Psoas muscle (tissue), 7 donors: ENCODE measurements at regions not wholly inside any gene's neighbourhood (a gene's known extent, or its start where the extent isn't known, plus 50 kb on each side); places are given as distances from the start of the nearest gene placed in this dataset.

Experiments used
- ATAC-seq, 4 donors: fragments of 200-7000 bp; cut with Tn5 transposase; one replicate each; pipeline ENCODE4 v1.9.1; 2020; ENCODE audit warnings: moderate library complexity in 3 of 4, mild to moderate bottlenecking in 2 of 4
- DNase-seq, 2 donors: peaks; one replicate each; pipeline ENCODE4 v3.0.0-alpha.2; 2020
- H3K27ac ChIP-seq: fragments of 200-600 bp; one replicate; pipeline ENCODE4 v1.8.0; 2022
- H3K27me3 ChIP-seq, 3 donors: fragments of 200-600 bp in 1 of 3; one replicate each; pipeline versions ENCODE4 v1.6.1 to v1.8.0; 2013 to 2022; ENCODE audit warnings: low read length in 2 of 3, mild to moderate bottlenecking in 2 of 3, moderate library complexity in 1 of 3; ENCODE audit not compliant: insufficient read depth in 3 of 3
- H3K36me3 ChIP-seq, 2 donors: fragments of 200-600 bp in 1 of 2; one replicate each; pipeline versions ENCODE4 v1.6.1 to v1.8.0; 2013 to 2022; ENCODE audit warnings: low read depth in 1 of 2, mild to moderate bottlenecking in 1 of 2, moderate library complexity in 1 of 2; ENCODE audit not compliant: insufficient read depth in 1 of 2
- H3K4me1 ChIP-seq: fragments of 200-600 bp; one replicate; pipeline ENCODE4 v1.8.0; 2022
- H3K4me3 ChIP-seq: fragments of 200-600 bp; one replicate; pipeline ENCODE4 v1.8.0; 2022; ENCODE audit warnings: mild to moderate bottlenecking
- H3K9me3 ChIP-seq: fragments of 200-600 bp; one replicate; pipeline ENCODE4 v1.8.0; 2022
- CTCF ChIP-seq: fragments of 200-600 bp; IDR thresholded peaks from one replicate; pipeline ENCODE4 v1.8.0; 2022; ENCODE audit warnings: antibody characterized with exemption
- WGBS, 3 donors: extraction: QIAGEN DNeasy Blood & Tissue Kit; methylation state at CpG; one replicate each; pipeline versions ENCODE4 v1.1.6 to v1.1.7; 2013; 5-methylcytosine and 5-hydroxymethylcytosine counted together
- intact Hi-C, 2 donors: fragments of 100-400 bp; cut with DNase I; formaldehyde crosslinking; loops; one replicate each; pipeline versions ENCODE4 v1.11.0 to v1.14.2; 2022
- donor health status: healthy with polysubstance abuse.
- donor health status: DM: no; HTN: no; CAD: no; lungs with moderate emphysema.
- donor health status: Bipolar disorder and iron deficiency.
- donor health status: healthy.
- donor health status: DM: yes; HTN: yes; CAD: no.
- donor health status: DM: no; HTN: no; CAD: no.
- donor health status: DM: yes; HTN: yes; CAD: no.

GRCh38 chr3:30471066-30471465, 135.3 kb upstream of the TGFBR2 start:
- H3K9me3 ChIP-seq: no peaks in the 10 kb centered on the region
- H3K27ac ChIP-seq: no peak overlapping the region
- TF ChIP-seq CTCF: no peak
- ATAC-seq: no peak
- no peaks in the 10 kb centered on the region for H3K4me1 ChIP-seq
- DNase-seq: no peak
- no peaks in the 10 kb centered on the region for H3K36me3 ChIP-seq
- no peaks in the 10 kb centered on the region for H3K27me3 ChIP-seq
- no peak overlapping the region for H3K4me3 ChIP-seq
- intact Hi-C loops: no loop called here
- WGBS, 3 donors: 15 to 38% (median 19%) methylated on average over 2 of the region's 2 CpGs

- H3K36me3 ChIP-seq: no peaks in the 10 kb centered on the region
- no peaks in the 10 kb centered on the region for H3K4me1 ChIP-seq
- H3K4me3 ChIP-seq: no peak overlapping the region
- DNase-seq: no peak
- intact Hi-C loops: no loop called here
- no peak for ATAC-seq
- no peak for TF ChIP-seq CTCF
- no peak overlapping the region for H3K27ac ChIP-seq
- H3K9me3 ChIP-seq: no peaks in the 10 kb centered on the region
- no peaks in the 10 kb centered on the region for H3K27me3 ChIP-seq
Measured at GRCh38 chr3:30471796-30472489, 134.5 kb upstream of the TGFBR2 start.

GRCh38 chr3:30473374-30474051, 132.9 kb upstream of the TGFBR2 start:
- intact Hi-C loops: no loop called here
- no peak for TF ChIP-seq CTCF
- Histone ChIP-seq H3K27ac (peak overlapping the region; percentile 61), H3K4me3 (no peak overlapping the region), H3K9me3 (no peaks in the 10 kb centered on the region), H3K27me3 (no peaks in the 10 kb centered on the region), H3K4me1 (no peaks in the 10 kb centered on the region), H3K36me3 (no peaks in the 10 kb centered on the region)
- WGBS, 3 donors: 29 to 51% (median 42%) methylated on average over 3 of the region's 3 CpGs
- DNase-seq (peak; percentile 43 to 53), ATAC-seq (peak; percentile 73 to 91 (median 86))

GRCh38 chr3:30474371-30474770, 132.0 kb upstream of the TGFBR2 start:
- DNase-seq: no peak
- H3K36me3 ChIP-seq: no peaks in the 10 kb centered on the region
- ATAC-seq: no peak
- peak overlapping the region; percentile 61 for H3K27ac ChIP-seq
- H3K4me3 ChIP-seq: no peak overlapping the region
- no peaks in the 10 kb centered on the region for H3K4me1 ChIP-seq
- intact Hi-C loops: no loop called here
- TF ChIP-seq CTCF: no peak
- no peaks in the 10 kb centered on the region for H3K9me3 ChIP-seq
- 69 to 84% (median 71%) methylated on average over 1 of the region's 1 CpG for WGBS, 3 donors
- H3K27me3 ChIP-seq: no peaks in the 10 kb centered on the region
